ENCODE measurements at regions not wholly inside any gene's neighbourhood (a gene's known extent, or its start where the extent isn't known, plus 50 kb on each side); places are given as distances from the start of the nearest gene placed in this dataset.
"Not testable (repeated sequence)": the region's sequence is repeated elsewhere in the genome, so short reads cannot be mapped to it uniquely, and the experiment has no call there.

DNA sequence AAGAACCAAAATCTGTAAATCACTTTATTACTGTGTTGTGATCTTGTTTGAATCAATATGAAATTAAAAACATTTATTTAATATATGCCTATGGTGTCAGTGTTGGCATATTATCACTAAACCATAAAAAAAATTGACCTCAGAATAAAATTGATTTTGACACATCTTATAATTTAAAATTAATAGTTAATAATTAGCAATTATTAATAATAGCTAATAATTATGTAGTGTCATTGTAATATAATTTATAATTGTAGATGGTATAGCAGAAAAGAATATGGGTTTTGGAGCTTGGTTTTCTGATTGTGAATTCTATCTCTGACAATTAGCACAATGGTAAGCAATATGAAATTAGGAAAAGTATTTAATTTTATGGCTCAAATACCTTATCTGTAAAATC lies 89.4 kb upstream of the CNTNAP2 start:
- TF ChIP-seq, protein P1, sequence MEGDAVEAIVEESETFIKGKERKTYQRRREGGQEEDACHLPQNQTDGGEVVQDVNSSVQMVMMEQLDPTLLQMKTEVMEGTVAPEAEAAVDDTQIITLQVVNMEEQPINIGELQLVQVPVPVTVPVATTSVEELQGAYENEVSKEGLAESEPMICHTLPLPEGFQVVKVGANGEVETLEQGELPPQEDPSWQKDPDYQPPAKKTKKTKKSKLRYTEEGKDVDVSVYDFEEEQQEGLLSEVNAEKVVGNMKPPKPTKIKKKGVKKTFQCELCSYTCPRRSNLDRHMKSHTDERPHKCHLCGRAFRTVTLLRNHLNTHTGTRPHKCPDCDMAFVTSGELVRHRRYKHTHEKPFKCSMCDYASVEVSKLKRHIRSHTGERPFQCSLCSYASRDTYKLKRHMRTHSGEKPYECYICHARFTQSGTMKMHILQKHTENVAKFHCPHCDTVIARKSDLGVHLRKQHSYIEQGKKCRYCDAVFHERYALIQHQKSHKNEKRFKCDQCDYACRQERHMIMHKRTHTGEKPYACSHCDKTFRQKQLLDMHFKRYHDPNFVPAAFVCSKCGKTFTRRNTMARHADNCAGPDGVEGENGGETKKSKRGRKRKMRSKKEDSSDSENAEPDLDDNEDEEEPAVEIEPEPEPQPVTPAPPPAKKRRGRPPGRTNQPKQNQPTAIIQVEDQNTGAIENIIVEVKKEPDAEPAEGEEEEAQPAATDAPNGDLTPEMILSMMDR (IDR thresholded peaks at IDR 0.05) = no peak
- no peak for TF ChIP-seq POLR2A (IDR thresholded peaks at IDR 0.05)

GRCh38 chr7:146022776-146023175 lies 93.8 kb upstream of the CNTNAP2 start:
- H3K9me3 ChIP-seq = no peaks in the 10 kb centered on the region
- no peaks in the 10 kb centered on the region for H3K27me3 ChIP-seq
- WGBS, 2 donors = 78% methylated on average over 5 of the region's 5 CpGs
- no peaks in the 10 kb centered on the region for H3K36me3 ChIP-seq
- no peak for DNase-seq
- intact Hi-C loops (cut with DNase I) = no loop called here
- H3K27ac ChIP-seq = no peak overlapping the region
- H3K4me1 ChIP-seq = no peaks in the 10 kb centered on the region
- TF ChIP-seq POLR2A (IDR thresholded peaks at IDR 0.05) = no peak
- TF ChIP-seq, protein P1 (IDR thresholded peaks at IDR 0.05) = no peak
- no peak overlapping the region for H3K4me3 ChIP-seq (replicated peaks in 1 of 3)

More for the DNA sequence above, 89.4 kb upstream of the CNTNAP2 start:
- no peak overlapping the region for H3K4me3 ChIP-seq (replicated peaks in 1 of 3)
- H3K4me1 ChIP-seq = no peaks in the 10 kb centered on the region
- H3K9me3 ChIP-seq = no peaks in the 10 kb centered on the region
- DNase-seq = no peak
- no peaks in the 10 kb centered on the region for H3K36me3 ChIP-seq
- intact Hi-C loops (cut with DNase I) = no loop called here
- no peaks in the 10 kb centered on the region for H3K27me3 ChIP-seq
- no peak overlapping the region for H3K27ac ChIP-seq

DNA sequence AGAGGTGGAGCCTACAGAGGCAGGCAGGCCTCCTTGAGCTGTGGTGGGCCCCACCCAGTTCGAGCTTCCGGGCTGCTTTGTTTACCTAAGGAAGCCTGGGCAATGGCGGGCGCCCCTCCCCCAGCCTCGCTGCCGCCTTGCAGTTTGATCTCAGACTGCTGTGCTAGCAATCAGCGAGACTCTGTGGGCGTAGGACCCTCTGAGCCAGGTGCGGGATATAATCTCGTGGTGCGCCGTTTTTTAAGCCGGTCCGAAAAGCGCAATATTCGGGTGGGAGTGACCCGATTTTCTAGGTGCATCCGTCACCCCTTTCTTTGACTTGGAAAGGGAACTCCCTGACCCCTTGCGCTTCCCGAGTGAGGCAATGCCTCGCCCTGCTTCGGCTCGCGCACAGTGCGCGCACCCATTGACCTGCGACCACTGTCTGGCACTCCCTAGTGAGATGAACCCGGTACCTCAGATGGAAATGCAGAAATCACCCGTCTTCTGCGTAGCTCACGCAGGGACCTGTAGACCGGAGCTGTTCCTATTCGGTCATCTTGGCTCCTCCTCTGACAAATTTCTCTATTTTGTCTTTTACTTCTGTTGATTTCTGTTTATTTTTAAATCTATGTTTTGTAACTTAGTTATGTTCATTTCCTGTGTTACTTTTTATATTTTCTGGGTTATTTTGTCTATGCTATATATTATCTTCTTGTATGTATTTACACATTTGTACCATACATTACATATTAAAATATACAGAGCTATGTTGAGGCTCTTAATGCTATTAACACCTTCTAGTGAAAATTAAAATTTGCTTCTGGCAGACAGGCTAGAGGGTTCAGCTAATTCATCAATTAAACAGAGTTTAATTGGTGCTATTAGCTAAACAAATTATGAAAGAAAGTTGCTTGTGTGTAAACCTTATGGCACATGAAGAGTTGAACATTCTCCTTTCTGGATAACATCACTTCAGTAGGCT lies 97.3 kb upstream of the CNTNAP2 start:
- H3K9me3 ChIP-seq; H3K36me3 ChIP-seq; H3K4me1 ChIP-seq; H3K4me3 ChIP-seq (replicated peaks in 1 of 3); H3K27me3 ChIP-seq; DNase-seq; intact Hi-C loops (cut with DNase I); H3K27ac ChIP-seq: not testable (repeated sequence)
- WGBS, 2 donors = 94 to 97% methylated on average over 21 to 33 of the region's 33 CpGs

DNA sequence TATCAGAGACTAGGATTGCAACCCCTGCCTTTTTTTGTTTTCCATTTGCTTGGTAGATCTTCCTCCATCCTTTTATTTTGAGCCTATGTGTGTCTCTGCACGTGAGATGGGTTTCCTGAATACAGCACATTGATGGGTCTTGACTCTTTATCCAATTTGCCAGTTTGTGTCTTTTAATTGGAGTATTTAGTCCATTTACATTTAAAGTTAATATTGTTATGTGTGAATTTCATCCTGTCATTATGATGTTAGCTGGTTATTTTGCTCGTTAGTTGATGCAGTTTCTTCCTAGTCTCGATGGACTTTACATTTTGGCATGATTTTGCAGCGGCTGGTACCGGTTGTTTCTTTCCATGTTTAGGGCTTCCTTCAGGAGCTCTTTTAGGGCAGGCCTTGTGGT lies 99.2 kb upstream of the CNTNAP2 start:
- H3K27ac ChIP-seq; H3K9me3 ChIP-seq; H3K27me3 ChIP-seq; H3K36me3 ChIP-seq; H3K4me1 ChIP-seq; DNase-seq; H3K4me3 ChIP-seq (replicated peaks in 1 of 3); intact Hi-C loops (cut with DNase I): not testable (repeated sequence)
- 83 to 94% methylated on average over 5 of the region's 5 CpGs for WGBS, 2 donors

DNA sequence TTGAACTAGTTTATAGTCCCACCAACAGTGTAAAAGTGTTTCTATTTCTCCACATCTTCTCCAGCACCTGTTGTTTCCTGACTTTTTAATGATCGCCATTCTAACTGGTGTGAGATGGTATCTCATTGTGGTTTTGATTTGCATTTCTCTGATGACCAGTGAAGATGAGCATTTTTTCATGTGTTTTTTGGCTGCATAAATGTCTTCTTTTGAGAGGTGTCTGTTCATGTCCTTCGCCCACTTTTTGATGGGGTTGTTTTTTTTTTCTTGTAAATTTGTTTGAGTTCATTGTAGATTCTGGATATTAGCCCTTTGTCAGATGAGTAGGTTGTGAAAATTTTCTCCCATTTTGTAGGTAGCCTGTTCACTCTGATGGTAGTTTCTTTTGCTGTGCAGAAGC lies 102.4 kb upstream of the CNTNAP2 start:
- 90 to 93% methylated on average over 2 of the region's 2 CpGs for WGBS, 2 donors
- H3K9me3 ChIP-seq; H3K4me1 ChIP-seq; H3K4me3 ChIP-seq (replicated peaks in 1 of 3); DNase-seq; H3K27me3 ChIP-seq; H3K27ac ChIP-seq; intact Hi-C loops (cut with DNase I); H3K36me3 ChIP-seq: not testable (repeated sequence)

DNA sequence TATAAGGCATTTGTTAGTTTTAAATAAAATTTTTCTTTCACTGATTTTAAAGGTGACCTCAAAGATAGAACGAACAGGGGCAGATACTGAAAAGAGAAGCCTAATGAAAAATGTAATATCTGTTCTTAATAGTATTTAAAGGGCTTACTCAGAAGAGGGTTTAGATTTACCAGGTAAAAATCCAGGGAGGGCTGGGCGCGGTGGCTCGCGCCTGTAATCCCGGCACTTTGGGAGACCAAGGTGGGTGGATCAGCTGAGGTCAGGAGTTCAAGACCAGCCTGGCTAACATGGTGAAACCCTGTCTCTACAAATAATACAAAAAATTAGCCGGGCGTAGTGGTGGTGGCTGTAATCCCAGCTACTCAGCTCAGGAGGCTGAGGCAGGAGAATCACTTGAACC lies 108.3 kb upstream of the CNTNAP2 start:
- Histone ChIP-seq H3K36me3 (no peaks in the 10 kb centered on the region), H3K9me3 (no peaks in the 10 kb centered on the region), H3K4me1 (no peaks in the 10 kb centered on the region), H3K4me3 (replicated peaks in 1 of 3) (no peak overlapping the region), H3K27ac (no peak overlapping the region), H3K27me3 (no peaks in the 10 kb centered on the region)
- WGBS, 2 donors = 90 to 92% methylated on average over 8 of the region's 8 CpGs
- intact Hi-C loops (cut with DNase I) = no loop called here
- no peak for DNase-seq
- TF ChIP-seq POLR2A (IDR thresholded peaks at IDR 0.05) = no peak
- TF ChIP-seq, protein P1 (IDR thresholded peaks at IDR 0.05) = no peak

Measured in thyroid gland (tissue), 4 donors.